ENCODE measurements at regions not wholly inside any gene's neighbourhood (a gene's known extent, or its start where the extent isn't known, plus 50 kb on each side); places are given as distances from the start of the nearest gene placed in this dataset.

DNA sequence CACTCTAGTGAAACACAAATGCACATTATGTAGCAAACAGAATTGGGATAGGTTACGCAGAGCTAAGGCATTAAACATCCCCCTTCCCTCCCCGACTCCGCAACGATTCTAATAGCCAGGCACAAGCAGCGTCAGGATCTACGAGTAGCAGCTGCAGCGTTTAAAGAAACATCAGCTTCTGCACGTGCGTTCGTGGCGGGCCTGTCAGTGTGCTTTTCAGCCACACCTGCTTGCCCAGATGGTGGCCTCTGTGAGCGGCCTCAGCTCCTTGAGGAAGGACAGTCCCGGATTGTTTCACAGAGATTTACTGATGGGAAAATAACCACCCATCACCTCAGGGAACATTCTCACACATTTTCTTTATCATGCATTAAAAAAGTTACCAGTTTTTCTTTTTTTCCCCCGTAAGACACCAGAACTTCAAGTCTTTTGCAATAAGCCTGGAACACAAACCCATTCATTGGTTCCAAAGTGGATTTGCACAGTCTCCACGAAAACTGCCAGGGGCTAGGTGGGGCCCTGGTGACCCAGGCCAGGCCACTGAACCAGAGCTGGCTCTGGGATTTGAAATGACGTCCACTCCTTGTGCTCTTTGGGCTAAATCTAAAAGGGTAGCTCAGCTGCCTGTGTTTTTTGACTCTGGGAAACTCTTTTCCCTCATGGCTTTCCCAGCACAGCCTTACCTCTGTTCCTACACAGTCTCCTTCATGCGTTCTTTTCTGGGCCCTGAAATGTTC, 325.5 kb downstream of the KCNRG start:
- H3K27me3 ChIP-seq (ENCODE audit: control insufficient read depth, insufficient read depth, low read length): peaks cover 16% of the 10 kb centered on the region
- no peak overlapping the region for H2BK15ac ChIP-seq (ENCODE audit: low read depth, low read length)
- no peaks in the 10 kb centered on the region for H3K9me1 ChIP-seq (ENCODE audit: insufficient read depth, low read length)
- H3K36me3 ChIP-seq (ENCODE audit: control insufficient read depth, insufficient read depth, low read length): no peaks in the 10 kb centered on the region
- in situ Hi-C loops (cut with MboI; ENCODE audit: low sequenced_read_pairs): no loop called here
- WGBS, 2 experiments (ENCODE audit: extremely low coverage in 2 of 2, insufficient read length in 1 of 2): 63% methylated on average over 8 of the region's 17 CpGs; no CpG with 5 or more reads in 1 of the 2 experiments
- no peak overlapping the region for H4K5ac ChIP-seq (ENCODE audit: low read depth, low read length)
- H3K27ac ChIP-seq (ENCODE audit: insufficient read depth, low read length): no peak overlapping the region
- H2AK9ac ChIP-seq (replicated peaks; ENCODE audit: low read depth, low read length, poor library complexity): no peak overlapping the region
- H3K9me3 ChIP-seq (ENCODE audit: control insufficient read depth, insufficient read depth, low read length): no peaks in the 10 kb centered on the region
- no peaks in the 10 kb centered on the region; the same call in 1 of the 2 replicates for H3K4me1 ChIP-seq (ENCODE audit: control insufficient read depth, insufficient read depth, low read length)
- CTCF ChIA-PET: interaction anchor here (1.2 kb wide), 1 partner anchor 9 kb away, joined by 3 read pairs; no protein-coding TSS in a partner anchor
- no peak overlapping the region for H2BK20ac ChIP-seq (ENCODE audit: low read depth, low read length)
- H3K23ac ChIP-seq (ENCODE audit: low read depth, low read length): no peak overlapping the region
- H4K20me1 ChIP-seq (ENCODE audit: insufficient read depth, low read length): no peaks in the 10 kb centered on the region
- H4K8ac ChIP-seq (ENCODE audit: low read depth in 2 of 2, low read length in 2 of 2): no peak overlapping the region
- H3K4me2 ChIP-seq (ENCODE audit: low read depth, low read length): no peak overlapping the region
- TF ChIP-seq POLR2A (IDR thresholded peaks at IDR 0.05; ENCODE audit: low read depth, low read length): no peak
- no peak for TF ChIP-seq MAZ (IDR thresholded peaks at IDR 0.05; ENCODE audit: borderline replicate concordance, low read depth, low read length)
- no peak for TF ChIP-seq BHLHE40 (IDR thresholded peaks at IDR 0.05; ENCODE audit: low read depth, low read length)
- TF ChIP-seq RFX5 (IDR thresholded peaks at IDR 0.05; ENCODE audit: low read depth, low read length): no peak
- no peak for TF ChIP-seq MAFK (IDR thresholded peaks at IDR 0.05; ENCODE audit: low read depth, low read length)
- TF ChIP-seq, protein P1, sequence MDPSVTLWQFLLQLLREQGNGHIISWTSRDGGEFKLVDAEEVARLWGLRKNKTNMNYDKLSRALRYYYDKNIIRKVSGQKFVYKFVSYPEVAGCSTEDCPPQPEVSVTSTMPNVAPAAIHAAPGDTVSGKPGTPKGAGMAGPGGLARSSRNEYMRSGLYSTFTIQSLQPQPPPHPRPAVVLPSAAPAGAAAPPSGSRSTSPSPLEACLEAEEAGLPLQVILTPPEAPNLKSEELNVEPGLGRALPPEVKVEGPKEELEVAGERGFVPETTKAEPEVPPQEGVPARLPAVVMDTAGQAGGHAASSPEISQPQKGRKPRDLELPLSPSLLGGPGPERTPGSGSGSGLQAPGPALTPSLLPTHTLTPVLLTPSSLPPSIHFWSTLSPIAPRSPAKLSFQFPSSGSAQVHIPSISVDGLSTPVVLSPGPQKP (IDR thresholded peaks at IDR 0.05; ENCODE audit: borderline replicate concordance, low read depth, low read length): no peak
- TF ChIP-seq, protein P2, sequence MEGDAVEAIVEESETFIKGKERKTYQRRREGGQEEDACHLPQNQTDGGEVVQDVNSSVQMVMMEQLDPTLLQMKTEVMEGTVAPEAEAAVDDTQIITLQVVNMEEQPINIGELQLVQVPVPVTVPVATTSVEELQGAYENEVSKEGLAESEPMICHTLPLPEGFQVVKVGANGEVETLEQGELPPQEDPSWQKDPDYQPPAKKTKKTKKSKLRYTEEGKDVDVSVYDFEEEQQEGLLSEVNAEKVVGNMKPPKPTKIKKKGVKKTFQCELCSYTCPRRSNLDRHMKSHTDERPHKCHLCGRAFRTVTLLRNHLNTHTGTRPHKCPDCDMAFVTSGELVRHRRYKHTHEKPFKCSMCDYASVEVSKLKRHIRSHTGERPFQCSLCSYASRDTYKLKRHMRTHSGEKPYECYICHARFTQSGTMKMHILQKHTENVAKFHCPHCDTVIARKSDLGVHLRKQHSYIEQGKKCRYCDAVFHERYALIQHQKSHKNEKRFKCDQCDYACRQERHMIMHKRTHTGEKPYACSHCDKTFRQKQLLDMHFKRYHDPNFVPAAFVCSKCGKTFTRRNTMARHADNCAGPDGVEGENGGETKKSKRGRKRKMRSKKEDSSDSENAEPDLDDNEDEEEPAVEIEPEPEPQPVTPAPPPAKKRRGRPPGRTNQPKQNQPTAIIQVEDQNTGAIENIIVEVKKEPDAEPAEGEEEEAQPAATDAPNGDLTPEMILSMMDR (conservative IDR thresholded peaks at IDR 0.05; ENCODE audit: low read depth, low read length): no peak
- TF ChIP-seq, protein P3, sequence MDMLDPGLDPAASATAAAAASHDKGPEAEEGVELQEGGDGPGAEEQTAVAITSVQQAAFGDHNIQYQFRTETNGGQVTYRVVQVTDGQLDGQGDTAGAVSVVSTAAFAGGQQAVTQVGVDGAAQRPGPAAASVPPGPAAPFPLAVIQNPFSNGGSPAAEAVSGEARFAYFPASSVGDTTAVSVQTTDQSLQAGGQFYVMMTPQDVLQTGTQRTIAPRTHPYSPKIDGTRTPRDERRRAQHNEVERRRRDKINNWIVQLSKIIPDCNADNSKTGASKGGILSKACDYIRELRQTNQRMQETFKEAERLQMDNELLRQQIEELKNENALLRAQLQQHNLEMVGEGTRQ (IDR thresholded peaks at IDR 0.05; ENCODE audit: low read depth, low read length): no peak
- TF ChIP-seq RCOR1 (IDR thresholded peaks at IDR 0.05; ENCODE audit: insufficient replicate concordance, low read length): no peak
- TF ChIP-seq CHD1 (IDR thresholded peaks at IDR 0.05; ENCODE audit: low read depth, low read length): no peak
- no peak for DNase-seq
- H3K79me1 ChIP-seq (ENCODE audit: low read depth in 1 of 2, low read length in 2 of 2): no peaks in the 10 kb centered on the region
- H3K18ac ChIP-seq (ENCODE audit: low read depth, low read length): no peak overlapping the region
- no peak overlapping the region for H3K9ac ChIP-seq (ENCODE audit: low read depth, low read length)
- H2BK120ac ChIP-seq (ENCODE audit: low read depth, low read length): no peak overlapping the region
- no peak overlapping the region for H2BK5ac ChIP-seq (ENCODE audit: low read depth, low read length, poor library complexity, severe bottlenecking)
- POLR2A ChIA-PET (ENCODE audit: unreplicated experiment): no interaction called here
- no peak overlapping the region for H4K91ac ChIP-seq (ENCODE audit: insufficient read depth, low read depth, low read length)
- H3K4ac ChIP-seq (ENCODE audit: low read depth, low read length): no peak overlapping the region
- dilution Hi-C loops (cut with HindIII; ENCODE audit: low sequenced_read_pairs, unreplicated experiment): no loop called here
- no peak overlapping the region for H3K14ac ChIP-seq (replicated peaks; ENCODE audit: low read depth, low read length)
- intact Hi-C loops (cut with micrococcal nuclease): no loop called here
- ATAC-seq (ENCODE audit: low read depth): no peak
- no peak overlapping the region for H3K56ac ChIP-seq (ENCODE audit: extremely low read depth, insufficient read depth, low read length)
- H2AK5ac ChIP-seq (ENCODE audit: low read depth, low read length): no peak overlapping the region
- no peak overlapping the region for H3K4me3 ChIP-seq (ENCODE audit: insufficient read depth, low read depth, low read length)
- BruUV-seq (replicated peaks): no TSS peak
- H2AFZ ChIP-seq (replicated peaks; ENCODE audit: low read length, poor library complexity): peak overlapping the region; percentile 1
